ENCODE measurements at regions not wholly inside any gene's neighbourhood (a gene's known extent, or its start where the extent isn't known, plus 50 kb on each side); places are given as distances from the start of the nearest gene placed in this dataset.

GRCh38 chrX:140848800-140849199 is 139.2 kb downstream of the LINC00632 start:
- DNase-seq (ENCODE audit: low spot score), result no peak

GRCh38 chrX:140860718-140861117 is 141.7 kb upstream of the SPANXB1 start:
- DNase-seq (ENCODE audit: low spot score), result no peak

- DNase-seq (ENCODE audit: low spot score), result no peak
Observed at GRCh38 chrX:140866446-140866845, 135.9 kb upstream of the SPANXB1 start.

DNA sequence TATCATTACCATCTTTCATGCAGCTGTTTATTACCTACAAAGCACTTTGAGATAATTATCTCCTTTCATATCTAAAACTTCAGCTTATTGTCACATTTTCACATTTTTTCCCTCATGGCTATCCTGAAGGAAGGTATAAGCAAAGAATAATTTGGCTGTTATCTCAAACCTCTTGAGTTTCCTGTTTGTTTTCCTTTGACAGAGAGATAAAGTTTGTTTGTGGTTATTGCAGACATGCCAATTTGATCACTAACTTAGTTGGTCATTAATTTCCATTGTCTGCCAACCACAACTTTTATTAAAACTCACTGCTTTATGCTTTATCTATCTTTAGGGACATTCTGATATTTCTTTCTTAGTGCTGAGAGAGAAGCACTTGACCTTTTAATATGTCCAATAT is 89.8 kb upstream of the SPANXB1 start:
- DNase-seq (ENCODE audit: low spot score), result no peak

DNA sequence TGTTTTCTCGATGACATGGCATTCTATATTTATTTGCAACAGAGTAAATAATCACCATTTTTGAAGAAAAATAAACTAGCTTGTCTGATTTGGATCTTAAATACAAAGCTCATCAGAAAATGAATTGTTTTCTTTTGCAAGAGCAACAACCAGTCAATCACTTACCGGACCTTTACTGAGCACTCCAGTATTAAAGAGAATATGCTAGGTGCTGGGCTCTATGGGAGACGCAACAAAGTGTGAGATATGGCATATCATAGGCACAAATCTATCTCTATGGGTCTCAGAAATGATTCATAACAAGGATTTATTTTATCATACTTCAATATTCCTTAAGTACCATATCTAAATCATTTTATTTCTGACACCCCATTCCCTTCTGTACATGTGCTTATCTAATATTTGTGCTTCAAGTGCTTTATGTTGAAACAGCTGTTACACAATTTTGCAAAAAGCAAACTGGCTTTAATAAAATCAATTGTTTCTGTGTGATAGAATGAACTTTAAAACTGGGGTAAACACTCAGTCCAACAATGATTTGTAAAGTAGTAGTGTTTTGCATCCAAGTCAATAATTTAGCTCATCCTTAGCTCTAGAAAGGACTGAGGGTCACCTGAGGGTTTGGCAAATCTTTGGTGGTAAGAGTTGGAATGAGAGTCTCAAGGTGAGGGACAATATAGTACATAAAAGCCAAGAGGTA is 88.4 kb upstream of the SPANXB1 start:
- no peak for DNase-seq (ENCODE audit: low spot score)

DNA sequence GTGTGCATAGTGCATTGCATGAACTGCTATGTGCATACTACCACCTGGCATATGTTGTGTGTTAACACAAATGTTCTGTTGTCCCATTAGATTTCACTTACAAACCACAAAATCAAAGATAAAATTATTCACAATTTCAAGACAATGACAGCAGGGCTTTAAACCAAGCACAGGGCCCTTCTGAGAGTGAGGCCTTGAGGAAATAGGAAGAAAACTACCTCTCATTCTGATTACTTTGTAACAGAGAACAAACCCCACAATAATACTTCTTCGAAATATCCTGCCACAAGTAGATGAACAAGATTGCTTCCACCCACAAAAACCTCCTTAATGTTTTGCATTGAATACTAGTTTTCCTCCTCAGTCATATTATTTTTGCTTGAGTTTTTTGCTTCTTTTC is 85.5 kb upstream of the SPANXB1 start:
- DNase-seq (ENCODE audit: low spot score), result no peak

DNA sequence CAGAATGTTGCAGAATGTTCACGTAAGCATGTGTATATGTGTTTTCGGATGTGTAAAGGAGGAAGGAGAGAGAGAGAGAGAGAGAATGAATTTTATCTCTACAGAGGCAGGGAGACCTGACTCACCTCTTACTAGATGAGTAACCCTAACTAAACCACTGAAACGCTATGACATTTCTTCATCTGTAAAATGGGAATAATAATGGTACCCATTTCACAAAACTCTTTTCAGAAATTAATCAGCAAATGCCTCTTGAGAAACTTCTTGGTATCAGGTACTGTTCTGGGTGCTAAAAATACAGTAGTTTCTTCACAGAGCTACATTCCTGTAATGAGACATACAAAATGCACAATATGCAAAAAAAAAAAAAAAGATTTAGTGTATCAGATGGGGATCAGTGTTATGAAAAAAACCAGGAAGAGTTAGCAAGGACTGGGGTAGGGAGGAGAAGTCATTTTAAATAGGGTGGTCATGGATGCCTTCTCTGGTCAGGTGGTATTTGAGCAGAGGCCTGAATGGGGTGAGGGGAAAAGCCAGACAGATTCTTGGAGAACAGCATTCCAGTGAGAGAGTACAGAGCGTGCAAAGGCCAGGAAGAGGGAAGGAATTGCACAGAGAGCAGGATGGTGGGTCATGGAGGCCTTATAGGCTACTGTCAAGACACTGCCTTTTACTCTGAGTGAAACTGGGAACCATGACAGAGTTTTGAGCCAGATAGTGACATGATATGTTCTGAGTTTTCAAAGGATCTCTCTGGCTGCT is 84.9 kb upstream of the SPANXB1 start:
- no peak for DNase-seq (ENCODE audit: low spot score)

DNA sequence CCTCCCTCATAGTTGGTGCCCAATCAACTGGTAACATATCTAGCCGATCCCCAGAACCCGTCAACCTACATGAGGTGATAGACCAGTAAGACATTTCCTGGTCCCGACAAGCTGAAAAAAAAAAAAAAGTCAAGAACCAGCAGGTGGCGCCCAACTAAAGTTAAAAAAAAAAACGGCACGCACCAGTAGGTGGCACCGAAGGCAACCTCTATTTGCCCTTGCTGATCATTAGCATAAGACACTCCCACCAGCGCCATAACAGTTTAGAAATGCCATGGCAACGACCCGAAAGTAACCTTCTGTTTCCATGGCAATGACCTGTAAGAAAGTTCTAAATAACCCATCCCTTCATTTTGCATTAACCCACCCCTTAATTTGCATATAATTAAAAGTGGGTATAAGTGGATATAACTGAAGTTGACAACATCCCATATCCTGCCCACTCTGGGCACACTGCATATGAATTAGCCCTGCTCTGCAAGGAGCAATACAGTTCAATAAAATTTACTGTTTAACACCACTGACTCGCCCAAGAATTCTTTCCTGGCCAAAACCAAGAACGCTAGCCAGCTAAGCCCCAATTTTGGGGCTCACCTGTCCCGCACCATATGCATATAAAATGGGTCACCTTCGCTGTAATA is 83.9 kb upstream of the SPANXB1 start:
- peak; percentile 46 for DNase-seq (ENCODE audit: low spot score)

GRCh38 chrX:140920416-140920815 is 82.0 kb upstream of the SPANXB1 start:
- no peak for DNase-seq (ENCODE audit: low spot score)

GRCh38 chrX:140923118-140923517 is 79.3 kb upstream of the SPANXB1 start:
- DNase-seq (ENCODE audit: low spot score), result no peak

GRCh38 chrX:140928739-140929138 is 73.7 kb upstream of the SPANXB1 start:
- DNase-seq (ENCODE audit: low spot score), result no peak

DNA sequence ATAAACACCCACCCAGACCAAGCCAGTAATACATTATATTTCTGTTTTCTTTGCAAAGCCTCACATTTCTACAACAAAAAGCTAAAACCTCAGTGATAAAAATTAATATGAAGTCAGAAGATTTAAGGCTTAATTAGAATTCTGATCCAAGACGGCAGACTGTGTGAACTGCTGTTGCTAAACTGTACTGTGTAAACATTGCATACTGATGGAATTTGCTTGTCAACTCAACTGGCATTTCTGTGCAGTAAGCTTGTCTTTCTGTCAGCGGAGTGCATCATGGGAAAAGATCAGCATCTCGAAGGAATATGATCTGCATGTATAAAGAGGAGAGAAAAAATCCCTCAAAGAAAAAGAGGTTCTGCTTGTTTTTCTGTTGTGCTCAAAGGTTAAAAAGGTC is 69.4 kb upstream of the SPANXB1 start:
- DNase-seq (ENCODE audit: low spot score), result no peak

GRCh38 chrX:140933874-140934655 is 68.3 kb upstream of the SPANXB1 start:
- no peak for DNase-seq (ENCODE audit: low spot score)

- no peak for DNase-seq (ENCODE audit: low spot score)
Observed at GRCh38 chrX:140943513-140943912, 58.9 kb upstream of the SPANXB1 start.

- DNase-seq (ENCODE audit: low spot score), result no peak
Observed at GRCh38 chrX:140944710-140945109, 57.7 kb upstream of the SPANXB1 start.

DNA sequence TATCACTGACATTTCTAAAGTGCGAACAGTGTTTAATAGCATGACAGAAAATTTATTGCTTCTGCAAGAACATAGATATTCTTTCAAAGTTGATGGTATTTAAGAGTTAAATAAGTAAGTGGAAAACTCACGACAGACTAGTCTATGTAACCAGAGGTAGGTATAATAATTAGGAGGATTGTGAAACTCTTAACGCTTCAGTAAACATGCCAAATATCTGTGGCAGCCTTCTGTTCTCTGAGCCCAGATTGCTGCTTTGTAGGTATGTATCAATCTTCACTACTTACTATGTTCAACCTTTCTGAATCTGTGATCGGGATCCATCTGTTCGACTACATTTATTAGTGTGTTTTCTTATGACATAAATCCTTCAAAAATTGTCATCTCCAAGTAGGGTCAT is 53.6 kb upstream of the SPANXB1 start:
- DNase-seq (ENCODE audit: low spot score), result no peak

DNA sequence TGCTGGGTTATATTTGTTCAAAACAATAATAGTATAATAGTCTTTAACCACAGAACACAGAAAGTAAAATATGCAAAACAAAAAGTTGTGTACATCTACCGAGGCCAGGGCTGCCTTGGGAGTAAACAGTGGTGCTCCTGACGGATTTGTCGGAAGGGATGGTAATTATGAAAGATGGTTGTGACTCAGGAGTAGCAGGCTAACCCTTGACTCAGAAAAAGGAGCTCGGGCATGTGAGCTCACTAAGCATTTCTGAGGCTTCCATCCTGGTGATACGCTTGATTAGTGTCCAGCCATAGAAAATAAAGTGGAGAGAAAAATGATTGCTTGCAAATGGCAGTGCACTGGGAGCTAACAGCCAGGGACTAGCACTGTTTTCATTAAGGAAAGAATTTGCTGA is 53.2 kb upstream of the SPANXB1 start:
- no peak for DNase-seq (ENCODE audit: low spot score)
